KG1 (cell line): ENCODE measurements at regions not wholly inside any gene's neighbourhood (a gene's known extent, or its start where the extent isn't known, plus 50 kb on each side); places are given as distances from the start of the nearest gene placed in this dataset.

Experiments used
- DNase-seq: peaks from one replicate; lab custom pipeline; 2025; lab: John Stamatoyannopoulos, UW

DNA sequence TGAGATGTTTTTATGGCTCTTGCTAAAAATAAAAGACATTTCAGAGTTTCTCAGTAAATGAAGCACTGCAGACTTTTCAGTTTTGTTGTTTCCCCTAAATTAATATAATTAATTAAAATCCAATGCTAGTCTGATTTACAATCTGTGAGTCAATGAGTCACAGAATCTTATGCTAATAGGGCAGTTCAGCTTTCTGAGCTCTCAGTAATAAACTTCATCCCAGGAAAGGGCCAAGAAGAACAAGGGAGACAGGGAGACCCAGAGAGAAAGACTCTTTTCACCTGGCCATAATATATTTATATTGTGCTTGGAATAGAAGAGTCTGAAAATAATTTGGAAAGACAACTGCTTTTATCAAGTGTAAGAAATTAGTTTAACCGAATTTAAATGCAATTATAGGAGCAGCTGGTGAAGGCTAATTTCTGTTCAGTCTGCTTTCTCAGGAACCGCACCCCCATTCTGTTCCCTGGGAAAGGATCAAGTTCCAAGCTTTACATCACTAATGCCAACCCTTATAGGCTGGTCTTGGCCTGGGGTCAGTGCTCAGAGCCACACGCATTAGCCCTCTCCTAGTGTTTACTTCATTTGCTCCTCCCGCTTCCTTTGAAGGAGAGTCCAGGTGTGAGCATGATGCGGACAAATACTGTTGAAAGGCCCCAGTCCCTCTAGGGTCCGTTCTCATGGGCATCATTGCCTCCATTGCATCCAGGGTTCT lies 145.6 kb downstream of the ZBTB18 start:
- DNase-seq: no peak

DNA sequence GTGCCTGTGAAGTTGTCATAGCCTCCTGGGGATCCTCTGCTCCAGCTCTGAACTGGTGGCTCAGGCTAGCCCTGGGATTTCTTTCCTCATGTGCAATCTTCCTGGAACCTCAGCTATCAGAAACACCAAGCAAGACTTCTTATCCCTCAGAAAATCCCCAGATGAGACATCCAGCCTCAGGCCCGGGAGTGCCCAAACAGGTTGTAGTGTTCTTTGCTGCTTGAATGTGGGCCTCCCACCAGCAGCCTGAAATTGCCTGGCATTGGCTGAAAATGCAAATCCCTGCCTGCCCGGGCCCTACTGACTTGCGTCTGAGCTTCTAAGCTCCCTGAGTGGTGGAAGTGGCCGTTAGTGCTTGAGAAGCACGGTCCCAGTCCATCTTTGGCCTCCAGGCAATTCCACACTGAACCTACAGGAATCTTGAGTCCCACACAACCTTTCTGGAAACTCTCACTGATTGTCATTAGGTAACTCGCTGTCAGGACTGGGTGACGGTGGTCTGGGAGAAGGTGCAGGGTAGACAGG lies 146.8 kb downstream of the ZBTB18 start:
- no peak for DNase-seq

DNA sequence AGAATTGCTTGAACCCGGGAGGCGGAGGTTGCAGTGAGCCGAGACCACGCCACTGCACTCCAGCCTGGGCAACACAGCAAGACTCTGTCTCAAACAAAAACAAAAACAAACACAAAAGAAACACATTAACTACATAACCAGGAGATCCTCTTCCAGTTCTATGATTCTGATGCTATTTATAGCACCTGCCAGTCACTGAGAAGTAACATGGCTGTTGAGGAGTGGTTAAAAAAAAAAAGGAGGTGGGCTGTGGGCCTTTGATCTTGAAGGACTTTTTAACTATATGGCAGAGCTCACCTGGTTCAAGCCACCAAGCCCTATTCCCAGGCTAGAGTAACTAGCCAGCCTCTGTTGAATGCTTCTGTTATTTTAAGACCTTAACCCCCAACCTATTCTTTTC lies 148.8 kb downstream of the ZBTB18 start:
- no peak for DNase-seq

DNA sequence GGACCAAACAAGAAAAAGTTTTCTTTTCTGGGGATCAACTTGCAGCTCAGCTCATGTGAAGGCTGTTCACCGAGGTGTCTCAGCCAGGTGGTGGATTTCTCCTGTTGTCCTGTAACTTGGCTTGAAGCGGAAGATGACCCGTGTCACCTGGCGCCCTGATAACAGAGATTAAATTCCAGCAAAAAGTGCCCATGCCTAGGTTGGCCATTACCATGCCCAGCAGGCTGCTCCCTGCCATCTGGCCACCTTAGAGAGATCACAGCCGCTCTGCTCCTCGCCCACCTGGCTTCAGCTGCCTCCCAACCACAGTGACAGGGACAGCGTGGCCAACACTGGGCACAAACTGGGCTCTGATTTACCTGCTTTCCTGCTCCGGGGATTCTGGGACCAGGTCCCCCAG lies 149.5 kb downstream of the ZBTB18 start:
- no peak for DNase-seq

DNA sequence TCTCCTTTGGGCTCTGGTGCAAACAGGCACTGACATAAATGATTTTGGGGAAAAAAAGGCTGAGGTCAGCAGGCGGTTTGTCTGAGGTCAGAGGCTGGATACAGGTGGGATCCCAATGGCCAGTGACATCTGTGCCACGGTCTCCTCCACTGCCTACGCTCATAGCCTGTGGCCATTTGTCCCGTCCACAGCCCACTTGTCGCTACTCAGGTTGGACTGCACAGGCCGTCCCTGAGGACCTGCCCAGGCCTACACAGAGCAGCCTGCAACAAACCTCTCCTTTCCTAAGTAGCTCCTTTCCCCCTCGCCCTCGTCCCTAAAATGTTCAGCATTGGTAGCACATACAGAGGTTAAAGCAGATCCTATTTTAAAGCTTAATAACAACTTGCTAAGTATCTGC lies 150.7 kb downstream of the ZBTB18 start:
- no peak for DNase-seq

DNA sequence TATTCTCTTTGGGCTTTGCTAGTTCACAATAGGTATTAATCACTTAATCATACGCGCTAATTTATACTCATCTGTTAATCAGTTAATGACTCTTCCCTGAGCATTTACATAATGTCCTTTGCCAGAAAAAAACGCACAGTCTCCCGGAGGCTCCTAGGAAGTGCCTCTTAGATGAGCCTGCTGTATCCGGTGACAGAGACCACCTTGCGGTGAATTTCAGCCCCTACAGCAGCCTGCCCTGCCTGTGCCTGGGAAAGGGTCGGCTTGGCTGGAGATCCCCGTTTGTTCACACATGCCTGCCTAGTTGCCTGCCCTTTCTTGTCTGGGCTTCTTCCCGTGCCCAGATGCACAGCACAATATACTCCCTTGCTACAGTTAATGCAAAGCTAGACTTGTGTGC lies 152.9 kb downstream of the ZBTB18 start:
- DNase-seq: no peak

DNA sequence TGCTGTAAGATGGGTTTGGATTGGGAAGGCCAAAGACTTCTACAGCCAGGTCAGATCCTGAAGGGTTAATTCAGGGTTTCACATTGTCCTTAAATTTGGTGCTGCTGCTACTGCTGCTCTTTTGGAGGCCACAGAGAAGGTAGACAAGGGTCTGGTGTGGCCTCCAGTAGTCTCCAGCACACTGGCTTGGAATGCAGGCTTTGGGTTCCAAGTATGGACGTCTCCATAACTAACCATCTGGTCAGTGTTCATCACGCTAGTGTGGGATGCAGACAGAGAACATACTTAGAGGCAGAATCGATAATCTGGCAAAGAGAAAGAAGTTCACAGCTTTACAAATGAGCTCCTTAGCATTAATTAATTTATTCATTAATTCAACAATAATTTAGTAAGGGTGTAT lies 154.1 kb downstream of the ZBTB18 start:
- no peak for DNase-seq

DNA sequence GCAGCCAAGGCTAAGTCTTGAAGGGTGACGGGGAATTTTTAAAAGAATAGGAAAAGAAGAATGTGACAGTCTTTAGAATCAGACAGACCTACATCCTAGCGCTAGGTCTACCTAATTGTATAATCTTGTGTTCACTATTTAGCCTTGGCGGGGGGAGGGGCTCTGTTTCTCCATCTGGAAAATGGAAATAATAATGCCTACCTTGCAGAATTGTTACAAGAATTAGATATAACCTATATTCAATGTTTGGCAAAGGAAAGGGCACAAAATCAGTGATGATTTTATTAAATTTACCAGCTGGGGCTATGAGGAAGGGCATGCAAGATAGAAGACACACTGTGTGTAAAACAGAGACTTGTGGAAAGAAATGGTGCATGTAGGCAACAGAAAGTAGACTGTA lies 154.8 kb downstream of the ZBTB18 start:
- no peak for DNase-seq

DNA sequence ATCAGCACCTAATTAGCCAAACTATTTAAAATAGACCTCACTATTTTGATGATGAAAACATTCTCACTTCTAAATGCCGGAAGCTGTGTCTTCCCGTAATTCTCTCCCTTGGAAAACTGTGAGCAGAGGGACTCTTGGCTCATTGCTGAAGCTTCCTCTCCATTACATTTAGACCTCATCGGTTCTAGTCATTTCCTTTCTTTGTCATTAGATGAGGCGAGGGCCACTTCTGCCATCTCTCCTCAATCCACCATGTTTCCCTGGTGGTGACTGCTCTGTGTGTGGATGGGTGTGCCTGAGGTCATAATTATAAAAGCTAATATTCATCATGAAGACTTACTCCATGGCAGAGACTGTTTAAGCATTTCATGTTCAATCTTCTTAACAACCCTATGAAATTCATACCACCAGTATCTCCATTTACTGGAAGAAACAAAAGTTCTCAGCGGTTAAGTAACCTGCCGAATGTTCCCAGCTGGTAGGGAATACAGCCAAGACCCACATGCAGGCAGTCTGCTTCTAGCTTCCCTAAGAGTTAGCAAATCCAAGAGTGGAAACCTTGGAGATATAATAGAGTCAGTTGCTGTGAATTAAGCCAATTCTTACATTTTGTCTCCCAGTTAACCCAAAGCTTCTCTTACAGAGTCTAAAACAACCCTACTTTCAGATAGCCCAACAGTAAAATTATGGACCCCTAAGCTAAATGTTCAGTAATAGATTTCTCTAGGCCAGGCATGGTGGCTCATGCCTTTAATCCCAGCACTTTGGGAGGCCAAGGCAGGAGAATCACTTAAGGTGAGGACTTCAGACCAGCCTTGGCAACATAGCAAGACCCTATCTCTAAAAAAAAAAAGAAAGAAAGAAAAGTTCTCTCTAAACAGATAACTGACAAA lies 156.2 kb downstream of the ZBTB18 start:
- DNase-seq: no peak

DNA sequence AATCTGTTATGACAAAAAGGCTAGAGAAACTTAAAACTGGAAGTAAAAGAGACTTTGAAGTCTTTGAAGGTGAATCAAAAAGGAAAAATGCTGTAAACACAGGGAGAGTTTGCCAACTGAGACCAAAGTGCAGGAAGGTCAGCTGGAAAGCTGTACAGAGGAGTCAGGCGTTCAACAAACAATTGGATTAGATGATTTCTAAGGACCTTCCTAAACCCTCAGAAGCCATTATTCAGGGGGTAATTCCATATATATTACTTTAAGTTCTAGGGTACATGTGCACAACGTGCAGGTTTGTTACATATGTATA lies 156.8 kb downstream of the ZBTB18 start:
- DNase-seq: no peak

DNA sequence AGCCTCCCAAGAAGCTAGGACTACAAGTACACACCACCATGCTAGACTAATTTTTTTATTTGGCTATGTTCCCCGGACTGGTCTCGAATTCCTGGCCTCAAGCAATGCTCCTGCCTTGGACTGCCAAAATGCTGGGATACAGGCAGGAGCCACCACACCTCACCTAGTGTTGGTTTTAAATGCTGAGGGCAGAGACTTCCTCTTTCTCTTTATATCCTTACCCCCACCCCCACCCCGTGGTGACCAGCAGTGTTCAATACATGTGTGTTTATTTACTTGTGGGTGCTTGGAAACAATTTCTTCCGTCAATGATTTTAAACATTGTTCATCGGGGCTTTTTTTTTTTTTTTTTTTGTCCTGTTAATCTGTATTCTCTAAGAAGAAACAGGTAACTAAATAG lies 158.9 kb downstream of the ZBTB18 start:
- DNase-seq: no peak

DNA sequence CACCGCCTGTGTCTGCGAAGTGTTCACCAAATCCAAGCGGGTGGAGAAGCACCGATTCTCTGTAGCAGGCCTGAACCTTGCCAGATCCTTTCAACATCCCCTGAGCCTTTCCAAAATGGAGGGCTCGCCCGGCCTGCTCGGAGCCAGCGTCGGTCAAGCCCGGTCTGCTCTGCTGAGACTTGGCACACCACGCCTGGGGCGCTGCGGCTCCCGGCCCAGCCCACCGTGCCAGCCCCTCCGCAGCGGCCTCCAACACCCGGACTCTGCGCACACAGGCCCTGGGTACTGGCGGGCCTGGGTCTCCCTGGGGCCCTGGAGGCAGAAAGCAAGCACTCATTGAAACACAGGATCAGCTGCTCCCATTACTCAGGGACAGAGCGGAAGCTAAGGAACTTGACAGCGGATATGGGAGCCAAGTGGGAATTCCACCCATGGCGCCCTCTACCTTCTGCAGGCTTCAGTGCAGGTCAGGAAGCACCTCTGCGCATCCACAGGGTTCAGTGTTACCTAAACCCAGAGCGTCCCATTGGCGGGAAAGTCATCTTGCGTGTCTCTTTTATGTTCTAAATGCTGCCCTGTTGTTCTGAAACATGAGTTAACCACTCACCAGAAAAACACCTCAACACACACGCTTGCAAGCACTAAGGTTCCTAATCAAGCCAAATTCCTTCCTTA lies 159.9 kb downstream of the ZBTB18 start:
- DNase-seq: no peak

DNA sequence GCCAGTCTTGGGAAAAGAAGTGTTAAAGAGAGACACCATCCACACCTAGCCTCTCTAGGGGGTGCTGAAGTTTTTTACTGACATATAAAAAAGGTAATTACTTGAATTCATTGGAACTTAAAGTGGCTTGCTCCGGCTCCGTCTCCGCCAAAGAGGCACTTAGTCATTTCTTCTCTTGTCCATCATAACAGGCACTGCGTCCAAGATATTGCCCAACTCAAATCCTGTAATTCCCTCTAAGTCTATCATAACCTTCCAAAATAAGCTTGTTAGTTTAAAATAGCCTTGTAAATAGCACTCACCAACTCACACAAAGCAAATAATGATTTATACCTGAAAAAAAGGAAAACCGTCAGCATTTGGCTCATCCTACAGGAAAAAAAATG lies 160.5 kb downstream of the ZBTB18 start:
- DNase-seq: no peak

DNA sequence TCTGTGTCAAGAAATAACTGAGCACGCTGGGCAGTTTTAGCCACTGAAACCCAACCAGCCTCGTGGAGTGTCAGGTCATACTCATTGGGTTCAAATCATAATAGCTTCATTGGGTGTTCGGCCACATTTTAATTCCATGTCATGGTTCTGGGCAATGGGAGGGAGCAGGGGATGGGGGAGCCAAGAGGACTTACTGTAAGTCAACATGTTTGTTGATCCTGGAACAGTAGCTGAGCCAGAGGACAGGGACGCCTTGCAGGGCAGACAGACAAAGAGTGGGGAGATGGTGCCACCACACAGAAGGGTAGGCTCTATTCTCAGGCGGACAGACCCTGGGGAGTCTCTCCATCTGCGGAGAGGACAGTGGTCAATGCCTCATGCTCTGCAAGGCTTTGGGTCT lies 161.1 kb downstream of the ZBTB18 start:
- no peak for DNase-seq

DNA sequence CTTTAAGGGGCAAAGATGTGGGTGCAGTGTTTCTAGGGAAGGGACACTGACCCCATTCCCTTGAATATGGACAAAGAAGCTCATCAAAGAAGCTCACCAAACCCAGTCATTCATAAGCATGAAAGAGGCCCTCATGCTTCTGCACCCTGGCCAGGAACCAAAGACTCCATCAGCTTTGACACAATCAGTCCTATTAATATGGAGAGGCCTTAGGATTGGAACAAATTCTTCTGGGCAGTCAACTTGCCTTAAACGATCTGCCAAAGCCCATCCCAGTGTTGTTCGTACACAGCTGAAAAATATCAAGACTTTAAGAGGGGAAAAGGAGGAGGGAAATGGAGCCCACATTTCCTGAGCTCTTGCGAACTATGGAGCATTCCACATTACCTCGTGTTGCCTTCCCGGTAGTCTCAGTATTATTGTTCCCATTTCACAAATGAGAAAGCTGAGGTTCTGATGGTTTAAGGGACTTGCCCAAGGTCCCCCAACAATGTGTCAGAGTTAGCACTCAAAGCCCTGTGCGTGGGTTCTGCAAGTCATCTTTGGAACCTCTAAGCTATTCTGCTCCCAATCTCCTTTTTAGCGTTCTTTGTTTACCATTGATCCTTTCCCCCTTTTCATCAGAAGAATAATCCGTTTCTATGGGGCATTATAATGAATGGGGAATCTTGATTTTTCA lies 161.9 kb downstream of the ZBTB18 start:
- no peak for DNase-seq

DNA sequence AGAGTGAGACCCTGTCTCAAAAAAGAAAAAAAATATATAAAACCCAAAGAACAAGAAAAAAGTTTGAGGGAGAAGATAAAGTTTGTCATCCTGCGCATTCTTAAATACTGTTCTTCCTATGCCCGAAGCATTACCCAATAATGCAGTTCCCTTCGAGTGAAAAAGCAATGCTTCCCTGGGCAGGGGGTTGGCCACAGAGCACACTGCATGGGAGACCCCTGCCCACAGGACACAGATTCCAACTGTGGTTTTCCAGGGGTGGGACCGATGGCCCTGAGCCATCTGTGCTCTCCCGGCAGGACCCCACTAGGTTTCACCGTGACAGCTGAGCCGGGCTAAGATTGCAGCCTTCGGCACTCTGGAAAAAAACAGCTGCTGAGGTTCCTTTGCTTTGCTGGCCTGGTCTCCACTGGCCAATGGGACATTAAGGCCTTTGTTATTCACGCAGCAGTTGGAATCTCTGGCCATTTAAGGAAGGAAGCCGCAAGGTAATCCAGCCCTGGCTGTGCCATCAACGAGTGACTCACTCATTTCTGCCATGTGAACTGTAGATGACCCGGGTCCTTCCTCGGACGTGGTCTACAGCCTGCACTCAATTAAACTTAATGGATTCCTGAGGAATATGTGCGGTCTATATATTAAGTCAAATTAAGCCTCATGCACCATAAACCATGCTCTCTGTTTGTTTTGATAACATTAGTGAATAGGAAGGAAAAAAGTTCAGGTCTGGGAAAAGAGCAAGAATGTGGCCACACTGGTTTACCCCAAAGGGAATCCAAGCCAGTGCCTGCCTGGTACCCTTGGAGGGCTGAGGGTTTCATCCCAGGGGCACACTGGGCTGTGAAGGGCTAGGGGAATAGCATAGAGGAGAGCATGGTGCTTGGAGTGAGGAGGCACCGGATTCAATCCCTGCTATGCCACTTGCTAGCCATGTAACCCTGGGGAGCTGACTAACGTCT lies 163.2 kb downstream of the ZBTB18 start:
- DNase-seq: no peak

DNA sequence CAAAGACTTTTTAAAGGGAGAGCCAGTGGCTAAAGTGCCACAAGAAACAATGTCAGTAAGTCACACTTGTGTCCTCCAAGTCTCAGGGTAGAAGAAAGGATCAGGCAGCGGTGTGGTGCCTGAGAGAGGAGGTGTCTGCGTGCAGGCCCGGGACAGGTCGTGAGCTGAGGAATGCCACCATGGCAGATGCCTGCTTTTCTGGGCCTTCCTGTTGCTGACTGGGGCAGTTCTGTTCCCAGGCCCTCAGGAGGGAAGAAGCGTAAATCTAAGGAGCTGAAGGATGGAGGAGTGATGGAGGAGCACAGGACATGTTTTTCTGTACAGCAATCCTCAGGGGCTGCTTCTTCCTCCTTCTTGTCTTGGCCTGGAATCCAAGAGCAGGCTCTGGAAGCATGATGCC lies 165.8 kb downstream of the ZBTB18 start:
- no peak for DNase-seq

DNA sequence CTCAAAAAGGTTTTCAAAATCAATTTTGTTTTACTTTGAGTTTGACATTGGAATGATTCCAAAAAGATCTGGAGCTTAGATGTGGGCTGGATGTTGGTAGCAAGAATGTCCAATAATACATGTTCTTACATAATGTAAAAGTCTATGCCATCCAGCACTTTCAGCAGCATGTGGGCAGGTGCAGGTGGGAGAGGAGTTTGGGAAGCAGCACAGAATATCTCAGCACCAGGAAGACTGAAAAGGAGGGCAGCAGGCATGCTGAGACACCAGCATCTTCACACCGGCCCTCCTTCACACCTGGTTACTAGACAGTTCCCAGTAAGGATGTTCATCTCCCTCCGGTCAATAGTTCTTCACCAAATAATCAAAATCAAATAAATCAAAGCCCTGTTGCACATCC lies 166.6 kb downstream of the ZBTB18 start:
- DNase-seq: no peak

DNA sequence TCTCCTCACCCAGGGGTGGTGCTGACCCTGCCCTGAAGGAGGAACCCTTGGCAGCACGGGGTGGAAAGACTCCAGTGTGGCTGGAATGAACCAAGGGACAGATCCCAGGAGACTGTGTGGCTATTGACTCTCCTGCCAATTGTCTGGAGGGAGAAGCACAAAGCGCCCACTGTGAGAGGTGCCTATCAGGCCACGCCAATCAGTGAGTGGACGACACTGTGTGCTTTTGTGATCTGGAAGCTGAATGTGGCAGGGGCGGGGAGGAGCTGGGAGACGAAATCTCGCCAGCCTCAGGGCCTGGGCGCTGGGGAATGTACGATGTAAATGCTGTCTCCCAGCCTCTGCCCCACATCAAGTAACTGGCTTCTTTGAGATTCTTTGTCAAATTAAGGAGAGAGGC lies 167.1 kb downstream of the ZBTB18 start:
- DNase-seq: no peak

DNA sequence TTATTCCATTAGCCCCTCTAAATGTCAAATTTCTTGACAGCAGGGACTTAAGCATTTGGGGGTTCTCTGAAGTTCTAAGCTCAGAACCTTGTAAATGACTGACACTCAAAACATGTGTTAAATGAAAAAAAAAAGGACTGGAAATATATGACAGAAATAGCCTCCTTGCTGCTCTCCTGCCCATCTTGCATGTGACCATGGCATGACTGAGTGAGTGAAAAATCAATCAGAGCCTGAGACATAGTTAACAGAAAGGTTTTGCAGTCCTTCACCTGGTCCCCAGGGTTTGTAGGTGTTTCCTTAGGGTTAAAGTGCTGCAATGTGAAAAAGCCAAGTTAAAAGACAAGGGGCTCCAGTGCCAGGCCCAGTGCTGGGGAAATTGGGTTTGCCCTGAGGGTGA lies 168.1 kb downstream of the ZBTB18 start:
- no peak for DNase-seq

DNA sequence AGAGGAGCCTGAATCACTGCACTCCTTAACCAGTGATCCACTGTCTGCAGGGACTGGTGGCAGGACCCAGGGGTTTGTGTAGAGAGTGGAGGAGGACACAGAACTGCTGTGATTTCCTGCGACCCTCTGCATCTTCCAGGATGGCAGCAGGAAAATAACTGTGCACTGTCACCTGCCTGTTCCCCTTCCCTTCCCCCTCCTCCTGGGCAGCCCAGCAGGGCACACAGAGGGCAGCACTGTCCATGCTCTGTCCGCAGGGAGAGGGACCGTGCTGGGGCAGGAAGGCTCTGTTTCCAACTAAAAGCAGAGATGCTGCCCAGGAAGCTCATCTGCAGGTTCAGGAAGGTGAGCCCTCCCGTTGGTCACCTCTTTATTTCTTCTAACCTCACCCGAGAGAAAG lies 168.7 kb downstream of the ZBTB18 start:
- no peak for DNase-seq
